Limb (tissue), 2 donors: ENCODE measurements at regions not wholly inside any gene's neighbourhood (a gene's known extent, or its start where the extent isn't known, plus 50 kb on each side); places are given as distances from the start of the nearest gene placed in this dataset.
A peak's percentile ranks its signal among the peaks of the same experiment; 100 is the strongest.
"Not testable (repeated sequence)": the region's sequence is repeated elsewhere in the genome, so short reads cannot be mapped to it uniquely, and the experiment has no call there.

Experiments used
- DNase-seq, 2 donors: peaks; one replicate each; pipeline ENCODE4 v3.0.0-alpha.2; 2016; ENCODE audit errors: extremely low spot score in 2 of 2

DNA sequence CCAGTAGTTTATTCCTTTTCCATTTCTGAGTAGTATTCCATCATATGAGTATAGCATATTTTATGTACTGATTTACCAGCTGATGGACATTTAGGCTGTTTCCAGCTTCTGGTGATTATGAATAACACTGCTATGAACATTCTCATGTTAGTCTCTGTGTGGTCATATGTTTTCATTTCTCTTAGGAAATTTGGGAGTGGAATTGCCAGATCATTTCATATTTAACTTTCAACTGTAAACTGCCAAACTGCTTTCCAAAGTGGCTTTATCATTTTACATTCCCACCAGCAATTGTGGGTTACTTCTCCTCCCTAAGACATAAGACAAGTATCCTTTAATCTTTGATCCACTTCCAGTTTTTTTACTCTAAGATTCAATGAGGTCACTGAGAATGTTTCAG, 85.7 kb upstream of the RALGPS2 start:
- DNase-seq, result no peak

DNA sequence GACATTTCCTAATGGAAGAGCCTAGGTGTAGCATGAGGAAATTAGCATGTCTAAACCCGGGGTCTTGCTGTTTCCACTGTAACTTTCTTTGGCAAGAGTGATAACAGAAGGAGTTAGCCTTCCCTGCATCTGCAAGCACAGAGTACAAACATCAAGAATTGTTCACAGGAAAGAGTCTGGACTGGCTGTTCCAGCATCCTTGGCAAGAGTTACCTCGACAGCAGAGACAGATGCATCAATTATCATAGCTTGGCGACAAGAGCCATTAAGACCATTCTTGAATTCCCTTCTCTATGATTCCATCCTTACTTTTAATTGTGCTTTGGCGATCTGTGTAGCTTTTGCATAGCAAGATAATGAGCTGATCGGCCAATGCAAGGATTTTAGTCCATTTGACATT, 82.8 kb upstream of the RALGPS2 start:
- no peak for DNase-seq

DNA sequence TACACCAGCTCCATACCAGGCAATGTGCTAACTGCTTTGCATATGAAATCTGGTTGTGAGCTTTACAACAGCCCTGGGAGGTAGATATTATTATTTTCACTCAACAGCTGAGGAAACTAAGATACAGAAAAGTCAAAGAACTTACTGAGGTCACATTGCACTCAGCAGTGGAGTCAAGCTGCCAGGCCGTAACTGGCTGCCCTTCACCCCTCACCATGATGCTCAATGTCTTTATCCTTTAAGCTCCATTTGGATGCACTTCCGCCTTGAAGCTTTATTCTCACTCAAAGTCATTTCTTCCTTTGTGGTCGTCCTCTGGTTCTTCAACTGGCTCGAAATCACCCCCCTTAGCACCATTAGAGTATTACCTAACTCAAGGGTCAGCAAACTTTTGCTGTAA, 81.7 kb upstream of the RALGPS2 start:
- DNase-seq, result no peak

DNA sequence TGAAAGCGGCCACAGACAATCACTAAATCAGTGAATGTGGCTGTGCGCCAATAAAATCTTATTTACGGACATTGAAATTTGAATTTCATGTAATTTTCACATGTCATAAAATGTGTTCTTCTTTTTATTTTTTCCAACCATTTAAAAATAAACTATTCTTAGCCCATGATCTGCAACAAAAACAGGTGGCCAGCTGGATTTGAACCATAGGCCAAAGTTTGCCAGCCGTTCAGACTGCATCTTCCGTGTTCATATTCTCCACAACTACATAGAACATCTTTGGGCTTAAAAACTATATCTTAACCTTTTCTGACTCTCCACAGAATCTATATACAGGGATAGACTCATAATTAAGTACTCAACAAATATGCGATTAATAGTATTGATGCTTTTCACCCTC, 81.2 kb upstream of the RALGPS2 start:
- no peak for DNase-seq

DNA sequence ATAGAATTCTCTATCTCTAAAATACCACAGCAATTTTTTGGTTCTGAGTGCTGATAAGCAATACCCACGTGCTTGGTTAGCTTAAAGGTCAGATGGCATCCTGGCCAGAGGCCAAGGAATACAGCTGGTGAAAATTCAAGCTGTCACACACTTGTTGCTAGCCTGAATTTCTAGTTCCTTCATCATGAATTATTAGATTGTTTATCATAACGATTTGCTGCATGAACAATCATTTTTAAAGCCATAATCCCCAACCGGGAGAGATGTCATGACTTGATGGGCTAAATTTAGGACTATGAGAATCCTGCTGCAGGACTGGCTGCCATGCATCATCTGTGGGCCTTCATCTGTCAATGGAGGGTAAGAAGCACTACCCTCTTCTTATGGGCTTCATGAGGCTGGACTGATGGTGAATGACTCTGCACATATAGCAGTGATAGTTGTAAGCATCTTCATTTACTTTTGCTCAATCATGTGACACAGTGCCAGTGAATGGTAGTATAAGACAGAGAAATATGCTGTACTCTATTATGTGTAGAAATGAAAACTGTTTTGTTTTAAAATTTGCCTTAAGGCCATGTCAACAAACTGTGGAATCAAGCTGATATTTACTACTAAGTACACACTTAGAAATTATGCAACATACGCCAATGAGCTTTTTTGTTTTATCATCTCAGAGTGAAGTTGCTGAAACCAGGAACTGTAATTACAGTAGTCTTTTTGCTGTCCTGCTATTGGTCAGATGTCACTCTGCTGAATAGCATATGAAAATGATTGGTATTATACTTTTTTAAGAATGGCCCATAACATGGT, 80.5 kb upstream of the RALGPS2 start:
- peak; percentile 53 to 63 for DNase-seq

DNA sequence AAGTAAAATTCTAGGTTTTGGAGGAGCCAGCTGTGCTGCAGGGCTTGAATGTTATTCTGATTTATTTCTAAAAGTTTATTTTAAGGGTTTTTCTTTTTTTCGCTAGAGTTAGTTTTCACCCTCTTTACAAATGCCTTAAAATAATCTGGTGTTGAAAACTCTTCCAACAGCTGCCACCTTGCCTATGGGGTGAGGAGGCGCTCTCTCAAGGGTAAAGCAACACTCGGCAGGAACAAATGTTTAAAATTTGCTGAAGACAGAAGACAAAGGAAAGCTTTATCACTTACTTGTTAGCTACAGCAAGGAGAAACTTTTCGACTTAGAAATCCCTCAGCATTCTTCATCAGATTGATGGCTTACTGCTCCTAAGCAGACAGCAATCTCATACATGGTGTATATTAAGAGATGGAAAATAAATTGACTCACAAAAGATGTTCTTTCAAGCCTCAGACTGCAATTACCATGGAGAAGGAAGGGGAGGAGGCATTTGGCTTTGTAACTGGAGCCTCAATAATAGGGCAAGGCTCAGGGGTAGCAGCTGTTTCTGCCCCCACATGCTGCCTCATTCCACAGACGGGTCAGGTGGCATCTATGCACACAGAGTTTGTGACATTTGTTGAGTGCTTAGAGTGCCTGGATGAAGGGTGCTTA, 79.8 kb upstream of the RALGPS2 start:
- peak; percentile 50 to 55 for DNase-seq

DNA sequence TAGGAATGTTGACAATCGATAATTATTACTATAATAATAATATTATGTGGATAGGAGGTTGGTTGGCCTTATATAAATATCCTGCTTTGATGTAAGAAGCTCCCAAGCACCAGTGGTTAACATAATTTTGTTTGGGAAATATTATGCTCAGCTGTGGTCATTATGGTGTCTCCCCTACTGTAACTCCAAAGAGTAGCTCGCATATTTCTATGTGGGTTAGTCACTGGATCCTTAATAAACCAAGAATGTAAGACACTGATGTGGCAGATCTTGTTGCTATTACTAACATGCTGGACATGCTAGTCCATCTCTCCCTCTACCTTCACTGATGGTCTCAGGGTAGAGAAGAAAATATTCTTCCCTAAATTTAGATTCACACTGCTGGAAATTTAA, 79.2 kb upstream of the RALGPS2 start:
- DNase-seq, result no peak

DNA sequence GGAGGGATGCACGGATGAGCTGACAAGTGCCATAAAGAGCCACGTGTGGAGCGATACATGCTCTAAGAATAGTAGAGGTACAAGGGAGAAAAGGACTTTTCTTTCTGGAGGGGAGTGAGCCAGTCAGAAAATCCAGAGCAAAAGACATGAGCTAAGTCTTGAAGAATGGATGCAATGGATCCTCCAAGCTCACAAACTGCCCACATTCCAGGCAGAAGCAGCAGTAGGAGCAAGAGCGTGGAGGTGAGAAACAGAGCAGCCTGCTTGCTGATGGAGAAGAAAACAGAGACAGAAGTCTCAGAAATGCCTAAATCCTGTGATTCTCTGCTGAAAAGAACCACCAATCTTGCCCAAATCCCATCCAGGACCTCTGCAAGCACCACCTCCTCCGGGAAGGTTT, 78.2 kb upstream of the RALGPS2 start:
- DNase-seq, result no peak

DNA sequence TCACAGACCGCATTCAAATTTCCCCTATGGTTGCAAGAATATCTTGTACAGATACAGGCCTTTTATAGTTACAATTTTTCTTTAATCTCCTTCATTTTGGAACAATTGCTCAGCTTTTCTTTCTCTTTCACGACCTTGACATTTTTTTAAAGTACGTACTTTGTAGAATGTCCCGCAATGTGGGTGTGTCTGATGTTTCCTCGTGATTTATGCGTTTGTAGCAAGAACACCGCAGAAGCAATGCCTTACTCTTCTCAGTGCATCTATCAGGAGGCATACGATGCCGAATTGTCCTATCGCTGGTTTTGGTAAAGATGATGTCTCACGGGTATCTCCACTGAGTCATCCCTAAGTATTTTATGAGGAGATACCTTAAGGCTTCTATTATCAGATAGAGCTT, 76.9 kb upstream of the RALGPS2 start:
- DNase-seq, result no peak

DNA sequence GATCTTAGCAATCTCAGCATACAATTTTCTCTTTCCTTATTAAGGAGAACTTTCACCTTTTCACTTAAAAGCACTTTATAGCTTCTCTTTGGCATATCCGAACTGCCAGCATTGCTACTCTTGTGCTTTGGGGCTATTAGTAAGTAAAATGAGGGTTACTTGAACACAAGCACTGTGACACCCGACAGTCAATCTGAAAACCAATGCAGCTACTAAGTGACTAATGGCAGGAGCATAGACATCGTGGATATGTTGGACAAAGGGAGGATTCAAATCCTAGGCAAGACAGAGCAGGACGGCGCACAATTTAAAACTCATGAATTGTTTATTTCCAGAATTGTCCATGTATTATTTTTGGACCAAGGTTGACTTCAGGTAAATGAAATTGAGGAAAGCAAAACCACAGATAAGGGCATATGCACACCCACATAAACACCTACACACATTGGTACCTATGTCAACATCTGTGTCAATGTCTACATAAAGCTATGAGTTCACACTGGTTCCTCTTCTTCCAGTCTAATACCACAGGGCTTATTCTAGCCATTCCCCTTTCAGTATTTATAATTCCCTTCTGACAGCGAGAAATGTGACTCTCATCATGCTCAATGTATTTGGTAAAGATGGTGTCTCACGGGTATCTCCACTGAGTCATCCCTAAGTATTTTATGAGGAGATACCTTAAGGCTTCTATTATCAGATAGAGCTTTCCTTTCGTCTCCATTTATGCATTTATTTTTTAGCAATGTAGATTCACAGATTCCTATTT, 75.3 kb upstream of the RALGPS2 start:
- DNase-seq, result no peak

DNA sequence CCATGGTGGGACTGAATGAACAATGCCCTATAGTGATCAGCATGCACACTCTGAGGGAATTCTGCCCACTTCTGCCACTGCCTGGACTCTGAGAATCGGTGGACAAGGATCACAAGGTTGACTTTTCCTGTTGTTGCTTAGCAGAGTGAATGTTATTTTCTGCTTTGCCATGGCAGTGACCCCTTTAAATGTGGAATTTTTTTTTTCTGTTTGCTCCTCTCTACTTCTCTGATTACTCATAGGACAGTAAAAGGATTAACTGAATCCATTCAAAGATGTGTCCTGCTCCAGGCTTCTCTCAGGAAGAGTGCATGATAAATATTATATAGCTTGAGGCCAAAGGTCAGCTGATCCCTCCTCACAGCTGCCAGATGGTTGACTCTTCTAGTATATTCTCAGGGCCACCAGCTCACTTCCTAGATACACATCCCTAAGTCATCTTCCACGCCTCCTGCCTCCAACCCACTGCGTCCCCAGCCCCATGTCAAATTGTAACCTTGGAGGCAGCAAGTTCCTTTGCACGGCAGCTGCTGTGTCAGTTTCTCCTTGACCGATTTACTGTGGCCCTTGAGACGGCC, 74.0 kb upstream of the RALGPS2 start:
- peak; percentile 44 to 47 for DNase-seq

DNA sequence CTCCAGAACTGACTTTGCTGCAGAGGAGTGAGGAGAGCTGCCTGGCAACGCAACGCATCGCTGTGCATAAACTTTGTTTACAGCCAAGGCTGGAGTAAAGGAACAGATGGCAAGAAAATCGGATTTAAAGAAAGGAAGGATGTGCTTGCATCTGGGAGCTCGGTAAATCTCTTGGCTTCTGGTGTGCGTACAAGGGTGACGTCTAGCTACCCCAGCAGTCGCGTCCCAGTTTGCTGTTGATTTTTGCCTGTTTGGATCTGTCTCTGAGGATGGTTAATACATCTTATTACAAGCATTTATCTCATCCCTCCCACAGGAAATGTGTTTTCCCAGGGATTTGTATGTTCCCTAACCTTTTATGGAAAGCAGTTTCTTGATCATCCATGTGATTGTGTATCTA, 73.3 kb upstream of the RALGPS2 start:
- peak; percentile 57 to 70 for DNase-seq

DNA sequence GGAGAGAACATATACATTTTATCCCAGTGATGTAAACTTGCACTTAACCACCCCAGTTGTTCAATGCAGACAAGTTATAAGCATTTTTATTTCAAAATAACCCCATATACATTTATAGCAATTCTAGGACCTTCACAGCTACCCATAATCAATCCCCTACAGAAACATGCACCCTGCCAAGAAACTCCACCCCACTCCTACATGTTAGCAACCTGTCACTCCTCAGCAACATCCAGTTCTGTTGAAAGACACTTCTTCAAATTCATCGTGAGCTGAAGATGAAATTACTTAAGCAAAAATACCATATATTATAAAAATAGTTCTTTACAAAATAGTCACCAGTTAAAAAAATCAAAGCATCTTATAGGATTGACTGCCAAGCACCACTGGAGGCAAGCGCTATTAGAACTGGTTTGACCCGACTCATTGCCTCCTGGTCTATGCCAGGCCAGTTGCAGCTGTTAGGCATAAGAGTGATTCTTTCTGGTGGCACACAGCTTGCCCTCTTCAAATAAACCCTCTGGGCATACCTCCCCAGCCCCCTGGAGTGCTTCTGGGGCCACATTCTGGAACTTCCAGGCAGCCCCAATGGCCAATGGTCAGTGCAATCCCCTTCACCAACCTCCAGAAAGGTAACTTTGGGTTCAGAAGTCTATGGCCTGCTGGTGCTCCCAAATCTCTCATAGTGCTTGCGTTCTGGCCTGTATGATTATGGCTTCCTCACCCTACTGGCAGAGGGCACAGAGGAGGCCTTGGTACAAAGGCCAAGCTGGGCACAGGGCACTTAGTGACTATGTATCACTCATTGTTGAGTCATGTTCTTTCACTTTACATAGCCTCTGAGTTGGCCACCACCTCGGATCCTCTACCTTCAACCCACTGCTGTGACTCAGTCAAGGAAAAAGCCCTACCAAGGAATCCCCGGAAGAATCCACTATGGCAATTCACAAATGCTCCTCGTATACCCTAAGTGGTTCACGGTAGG, 72.2 kb upstream of the RALGPS2 start:
- no peak for DNase-seq

DNA sequence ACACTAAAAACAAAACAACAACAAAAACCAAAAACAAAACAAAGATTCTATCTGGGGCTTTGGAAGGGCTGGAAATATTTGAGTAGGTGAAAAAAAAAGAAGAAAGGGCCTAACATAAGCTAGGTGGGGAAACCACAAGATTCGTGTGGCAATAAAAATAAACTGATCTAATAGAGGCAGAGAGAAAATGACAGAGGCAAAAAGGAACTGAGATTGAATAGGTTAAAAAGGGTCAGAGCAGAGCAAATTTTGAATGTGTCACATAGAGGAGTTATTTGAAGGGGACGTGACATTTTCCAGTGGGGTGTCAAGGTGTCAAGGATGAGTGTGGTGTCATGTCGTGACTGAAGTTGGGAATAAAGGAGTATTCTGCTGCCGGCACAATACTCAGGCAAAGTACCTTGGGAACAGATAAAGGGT, 65.2 kb upstream of the RALGPS2 start:
- DNase-seq, result no peak

DNA sequence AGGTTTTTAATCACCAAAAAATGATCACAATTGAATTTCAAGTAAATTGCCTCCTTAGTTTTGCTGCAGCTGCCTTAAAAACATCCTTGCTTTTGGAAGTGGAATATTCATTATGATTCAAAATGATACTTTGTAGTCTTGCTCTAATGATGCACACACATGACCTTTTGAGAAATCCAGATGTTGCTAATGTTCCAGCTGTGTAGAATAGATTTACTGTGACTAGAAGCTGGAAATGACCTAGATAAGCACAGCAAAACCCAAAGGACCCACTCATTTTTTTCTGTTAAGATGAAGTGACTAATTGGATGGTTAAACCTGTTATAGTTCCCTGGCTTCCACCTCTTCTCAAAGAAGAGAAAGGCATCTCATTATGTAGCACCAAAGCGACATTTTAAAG, 64.6 kb upstream of the RALGPS2 start:
- no peak for DNase-seq

DNA sequence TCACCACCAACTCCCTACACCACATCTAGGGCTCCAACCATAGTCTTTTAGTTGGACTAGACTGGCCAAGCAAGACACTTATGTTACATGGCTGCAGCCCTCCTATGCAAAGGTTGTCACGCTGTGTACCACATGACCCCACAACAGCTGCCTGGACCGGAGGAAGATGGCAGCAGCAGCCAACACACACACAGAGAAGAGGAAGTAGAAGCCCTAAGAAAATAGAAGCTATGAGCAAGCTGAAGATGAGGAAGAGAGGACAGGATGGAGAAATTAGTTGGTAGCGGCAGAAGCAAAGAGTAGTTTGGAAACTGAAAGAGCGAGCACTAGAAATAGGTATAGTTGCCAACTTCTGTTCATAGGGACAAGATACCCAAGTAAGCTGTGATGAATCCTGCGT, 60.8 kb upstream of the RALGPS2 start:
- DNase-seq, result no peak

DNA sequence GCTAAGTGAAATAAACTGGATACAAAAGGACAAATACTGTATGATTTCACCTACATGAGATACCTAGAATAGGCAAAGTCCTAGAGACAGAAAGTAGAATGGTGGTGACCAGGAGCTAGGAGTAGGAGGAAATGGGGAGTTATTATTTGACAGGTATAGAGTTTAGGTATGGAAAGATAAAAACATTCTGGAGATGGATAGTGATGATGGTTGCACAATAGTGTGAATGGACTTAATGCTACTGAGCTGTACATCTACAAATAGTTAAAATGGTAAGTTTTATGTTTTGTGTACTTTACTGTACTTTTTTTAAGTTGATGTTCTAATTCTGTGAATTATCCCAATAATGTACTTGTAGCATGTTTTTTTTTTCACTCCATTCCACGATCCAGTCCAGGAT, 59.5 kb upstream of the RALGPS2 start:
- no peak for DNase-seq

DNA sequence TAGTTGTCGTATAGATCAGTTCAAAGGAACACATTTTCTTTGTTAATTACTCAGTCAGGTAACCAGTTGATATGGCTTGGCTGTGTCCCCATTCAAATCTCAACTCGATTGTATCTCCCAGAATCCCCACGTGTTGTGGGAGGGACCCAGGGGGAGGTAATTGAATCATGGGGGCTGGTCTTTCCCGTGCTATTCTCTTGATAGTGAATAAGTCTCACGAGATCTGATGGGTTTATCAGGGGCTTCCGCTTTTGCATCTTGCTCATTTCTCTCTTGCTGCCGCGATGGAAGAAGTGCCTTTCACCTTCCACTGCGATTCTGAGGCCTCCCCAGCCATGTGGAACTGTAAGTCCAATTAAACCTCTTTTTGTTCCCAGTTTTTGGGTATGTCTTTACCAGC, 58.2 kb upstream of the RALGPS2 start:
- not testable (repeated sequence) for DNase-seq

DNA sequence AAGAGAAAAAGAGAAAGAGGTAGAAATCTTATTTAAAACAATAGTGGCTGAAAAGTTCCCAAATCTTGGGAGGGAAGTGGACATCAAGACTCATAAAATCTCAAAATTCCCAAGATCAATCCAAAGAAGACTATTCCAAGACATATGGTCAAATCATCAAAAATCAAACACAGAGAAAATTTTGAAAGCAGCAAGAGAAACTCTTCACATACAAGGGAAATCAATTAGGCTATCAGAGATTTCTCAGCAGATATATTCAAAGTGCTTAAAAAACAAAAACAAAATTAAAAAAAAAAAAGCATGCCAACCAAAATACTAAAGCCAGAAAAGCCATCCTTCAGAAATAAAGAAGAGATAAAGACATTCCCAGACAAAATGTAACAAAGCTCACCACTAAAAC, 52.6 kb upstream of the RALGPS2 start:
- no peak for DNase-seq

DNA sequence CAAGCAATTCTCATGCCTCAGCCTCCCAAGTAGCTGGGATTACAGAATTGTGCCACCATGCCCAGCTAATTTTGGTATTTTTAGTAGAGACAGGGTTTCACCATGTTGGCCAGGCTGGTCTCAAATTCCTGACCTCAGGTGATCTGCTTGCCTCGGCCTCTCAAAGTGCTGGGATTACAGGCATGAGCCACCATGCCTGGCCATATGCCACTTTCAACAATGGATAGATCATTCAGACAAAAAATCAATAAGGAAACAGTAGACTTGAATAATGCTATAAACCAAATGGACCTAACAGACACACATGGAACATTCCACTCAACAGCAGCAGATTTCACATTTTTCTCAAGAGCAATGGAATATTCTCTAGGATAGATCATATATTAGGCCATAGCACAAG, 50.5 kb upstream of the RALGPS2 start:
- not testable (repeated sequence) for DNase-seq
